ENCODE measurements at regions not wholly inside any gene's neighbourhood (a gene's known extent, or its start where the extent isn't known, plus 50 kb on each side); places are given as distances from the start of the nearest gene placed in this dataset.

GRCh38 chr2:186036862-186037449 is 298.4 kb downstream of the FSIP2 start:
- TF ChIP-seq CTCF (IDR thresholded peaks at IDR 0.05): no peak
- TF ChIP-seq POLR2A (IDR thresholded peaks at IDR 0.05): no peak
- TF ChIP-seq POLR2AphosphoS5 (IDR thresholded peaks at IDR 0.05; ENCODE audit: insufficient read depth in 1 of 2, low read depth in 1 of 2): no peak

All from vagina (tissue), 2 donors.